COLO829 (cell line): ENCODE measurements at regions not wholly inside any gene's neighbourhood (a gene's known extent, or its start where the extent isn't known, plus 50 kb on each side); places are given as distances from the start of the nearest gene placed in this dataset.

Experiments used
- DNase-seq: peaks from one replicate; pipeline ENCODE4 v3.0.0; 2012; ENCODE audit warnings: low spot score

DNA sequence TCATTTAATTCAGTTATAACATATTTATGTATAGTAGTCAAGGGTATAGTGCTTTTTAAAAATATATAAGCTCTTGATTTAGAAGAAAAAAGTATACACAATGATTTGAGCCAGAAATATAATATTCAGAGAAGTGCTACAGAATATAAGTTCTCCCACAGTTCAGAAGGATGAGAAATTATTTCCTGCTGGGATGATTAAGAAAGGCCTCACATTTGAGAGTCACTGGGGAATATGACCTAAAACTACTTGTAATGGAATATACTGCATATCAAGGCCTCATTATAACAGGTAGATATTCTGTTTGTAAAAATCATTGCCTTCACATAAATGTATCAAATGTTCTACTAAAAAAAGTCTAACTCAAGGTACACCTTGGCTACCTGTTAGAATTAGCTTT is 203.5 kb downstream of the MBD2 start:
- no peak for DNase-seq

- DNase-seq, result no peak
These were observed 204.2 kb downstream of the MBD2 start for GRCh38 chr18:54020156-54020745.

DNA sequence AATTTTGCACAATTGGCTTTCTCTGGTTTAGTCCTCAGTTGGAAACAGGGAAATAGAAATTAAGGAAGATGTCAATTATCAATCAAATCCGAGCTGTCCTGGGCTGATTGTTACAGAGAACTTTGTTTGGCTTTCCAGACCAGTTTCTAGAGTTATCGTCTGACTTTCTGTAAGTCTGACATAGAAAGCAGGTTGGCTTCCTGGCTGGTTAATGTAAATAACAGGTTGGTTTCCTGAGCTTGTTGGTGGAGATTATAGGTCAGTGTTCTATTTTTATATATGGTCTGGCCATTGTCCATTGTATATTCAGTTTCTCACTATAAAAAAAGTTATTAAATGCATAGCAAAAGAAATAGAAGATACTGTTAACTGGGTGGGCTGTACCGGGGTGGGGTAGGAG is 204.8 kb downstream of the MBD2 start:
- no peak for DNase-seq

DNA sequence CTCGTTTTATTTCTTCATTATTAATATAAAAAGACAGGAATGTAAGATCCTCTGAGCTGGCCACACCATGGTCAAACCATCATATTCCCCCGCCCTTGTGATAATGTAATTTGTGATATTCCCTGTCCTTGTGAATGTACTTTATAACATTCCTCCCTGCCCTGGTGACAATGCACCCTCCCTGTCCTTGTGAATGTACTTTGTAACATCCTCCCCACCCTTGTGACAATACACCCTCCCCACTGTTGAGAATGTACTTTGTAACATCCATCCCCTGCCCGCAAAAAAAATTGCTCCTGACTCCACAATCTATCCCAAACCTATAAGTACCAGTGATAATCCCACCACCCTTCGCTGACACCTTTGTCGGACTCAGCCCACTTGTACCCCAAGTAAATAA is 211.0 kb downstream of the MBD2 start:
- DNase-seq, result no peak

GRCh38 chr18:54004828-54005227 is 219.6 kb downstream of the MBD2 start:
- DNase-seq, result no peak

GRCh38 chr18:54003195-54003594 is 221.3 kb downstream of the MBD2 start:
- no peak for DNase-seq

- DNase-seq, result no peak
These were observed 227.4 kb downstream of the MBD2 start for GRCh38 chr18:53997064-53997463.

GRCh38 chr18:53994016-53994415 is 230.5 kb downstream of the MBD2 start:
- DNase-seq, result no peak

DNA sequence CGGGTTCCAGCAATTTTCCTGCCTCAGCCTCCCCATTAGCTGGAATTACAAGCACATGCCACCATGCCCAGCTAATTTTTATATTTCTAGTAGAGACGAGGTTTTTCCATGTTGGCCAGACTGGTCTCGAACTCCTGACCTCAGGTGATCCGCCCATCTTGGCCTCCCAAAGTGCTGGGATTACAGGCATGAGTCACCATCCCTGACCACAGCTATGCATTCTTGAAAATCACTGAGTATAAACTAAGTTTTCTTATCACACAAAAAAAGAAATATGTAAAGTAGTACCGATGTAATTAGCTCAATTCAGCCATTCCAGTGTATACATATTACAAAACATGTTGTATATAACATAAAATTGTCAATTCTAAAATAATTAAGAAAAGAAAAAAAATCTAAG is 232.7 kb downstream of the MBD2 start:
- no peak for DNase-seq

- DNase-seq, result no peak
These were observed 233.3 kb downstream of the MBD2 start for GRCh38 chr18:53991202-53991601.

- DNase-seq, result no peak
These were observed 234.0 kb downstream of the MBD2 start for GRCh38 chr18:53990485-53990884.

DNA sequence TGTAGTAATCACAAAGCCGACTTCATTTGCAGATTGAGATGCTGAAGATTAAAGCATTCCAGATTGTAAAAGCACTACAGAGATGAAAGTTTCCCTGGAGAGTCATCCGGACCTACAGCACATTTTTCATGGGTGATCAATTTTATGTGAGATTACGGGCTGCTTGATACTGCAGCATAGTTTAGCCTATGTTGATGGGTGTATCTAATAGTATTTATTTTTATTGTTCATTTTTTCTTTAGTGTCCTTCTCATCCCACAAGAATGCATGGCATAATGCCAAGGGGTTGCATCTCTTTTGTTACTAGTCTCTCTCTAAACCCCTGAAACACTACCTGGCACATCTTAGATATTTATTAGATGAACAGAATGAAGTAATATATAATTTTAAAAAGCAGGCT is 240.4 kb downstream of the MBD2 start:
- no peak for DNase-seq

- no peak for DNase-seq
These were observed 253.1 kb downstream of the MBD2 start for GRCh38 chr18:53971331-53971730.

- no peak for DNase-seq
These were observed 271.8 kb downstream of the MBD2 start for GRCh38 chr18:53952700-53953099.

DNA sequence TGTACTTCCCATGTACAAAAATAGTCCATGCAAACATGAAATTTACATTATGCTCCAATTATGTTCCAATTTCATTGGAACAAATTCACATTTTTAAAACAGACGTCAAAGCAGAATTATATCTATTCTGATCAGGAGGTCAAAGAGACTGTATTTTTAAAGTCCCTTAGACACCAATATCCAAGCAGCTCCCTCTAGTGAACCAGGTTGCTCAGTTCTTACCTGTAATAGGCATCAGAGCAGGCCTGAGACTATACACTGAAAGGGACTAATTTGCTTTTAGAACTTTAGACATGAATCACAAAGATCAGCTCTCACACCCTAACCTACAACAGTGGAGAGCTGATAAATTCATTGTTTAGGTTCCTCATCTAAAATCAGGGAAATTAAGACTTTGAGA is 273.9 kb downstream of the MBD2 start:
- no peak for DNase-seq

- no peak for DNase-seq
These were observed 275.5 kb downstream of the MBD2 start for GRCh38 chr18:53948991-53949390.

GRCh38 chr18:53947092-53947640 is 277.3 kb downstream of the MBD2 start:
- no peak for DNase-seq

DNA sequence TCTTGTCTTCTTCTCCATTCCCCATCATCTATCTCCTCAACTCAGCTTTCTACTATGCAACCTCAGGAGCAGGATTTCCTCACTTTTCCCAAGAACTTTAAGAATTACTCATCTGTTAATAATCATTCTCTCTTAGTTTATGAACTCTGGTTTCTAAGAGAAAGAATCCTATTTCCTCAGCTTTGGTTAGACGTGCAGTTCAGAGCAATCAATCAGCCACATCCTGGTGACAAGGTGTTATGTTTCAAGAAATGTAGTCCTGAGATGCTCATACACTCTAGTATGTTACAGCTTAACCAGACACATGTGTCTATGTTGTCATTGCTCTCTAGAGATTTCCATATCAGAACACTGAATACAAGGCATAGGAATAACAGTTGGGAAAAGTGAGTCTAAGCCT is 277.9 kb downstream of the MBD2 start:
- DNase-seq, result no peak

DNA sequence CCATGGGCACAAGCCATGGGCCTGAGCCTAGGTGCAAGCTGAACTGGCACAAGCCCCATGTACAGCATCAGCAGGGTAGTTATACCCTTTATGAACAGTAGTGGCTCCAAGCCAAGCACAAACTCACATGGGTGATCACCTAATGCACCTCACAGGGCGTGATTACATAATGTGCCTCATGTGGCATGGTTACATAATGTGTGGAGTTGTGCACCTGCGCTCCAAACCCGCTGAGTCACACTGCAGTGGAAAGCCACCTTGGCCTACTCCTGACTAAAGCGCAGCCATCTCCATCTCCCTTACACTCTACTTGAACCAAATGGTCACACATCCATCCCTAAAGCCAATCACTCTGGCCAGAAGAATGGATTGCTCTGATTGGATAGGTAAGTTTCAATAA is 279.7 kb downstream of the MBD2 start:
- DNase-seq, result no peak

- no peak for DNase-seq
These were observed 281.1 kb downstream of the MBD2 start for GRCh38 chr18:53943326-53943860.

DNA sequence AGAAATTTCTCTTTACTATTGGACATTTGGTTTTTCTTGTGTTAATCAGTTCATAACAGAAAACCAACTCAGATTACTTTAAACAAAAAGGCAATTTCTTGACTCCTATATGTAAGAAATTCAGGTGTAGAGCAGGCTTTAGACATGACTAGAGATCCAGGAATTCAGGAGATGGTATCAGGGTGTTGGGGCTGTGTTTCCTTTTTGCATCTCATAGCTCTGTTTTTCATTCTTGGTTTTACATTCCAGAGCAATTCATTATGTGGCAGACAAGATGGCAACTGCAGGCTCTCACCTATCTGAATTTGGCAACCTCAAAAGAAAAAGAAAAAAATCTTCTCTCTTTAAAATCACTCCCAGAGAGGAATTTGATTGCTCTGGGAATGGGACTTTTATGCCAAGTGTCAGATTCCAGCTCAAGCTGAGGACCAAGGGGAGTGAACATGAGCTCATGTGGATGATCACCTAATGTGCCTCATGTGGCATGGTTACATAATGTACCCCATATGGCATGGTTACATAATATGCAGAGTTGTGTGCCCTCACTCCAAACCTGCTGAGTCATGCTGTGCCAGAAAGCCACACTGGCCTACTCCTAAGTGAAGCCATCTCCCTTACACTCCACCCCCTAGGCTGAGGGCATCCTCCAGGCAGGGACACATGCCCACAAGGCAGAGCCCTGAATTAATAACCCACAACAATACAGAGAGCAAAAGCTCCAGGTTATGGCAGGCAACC is 282.7 kb downstream of the MBD2 start:
- DNase-seq, result no peak

- no peak for DNase-seq
These were observed 287.4 kb downstream of the MBD2 start for GRCh38 chr18:53937037-53937436.

- DNase-seq, result no peak
These were observed 288.7 kb downstream of the MBD2 start for GRCh38 chr18:53935803-53936202.

GRCh38 chr18:53935399-53935798 is 289.1 kb downstream of the MBD2 start:
- no peak for DNase-seq
